ENCODE measurements at regions not wholly inside any gene's neighbourhood (a gene's known extent, or its start where the extent isn't known, plus 50 kb on each side); places are given as distances from the start of the nearest gene placed in this dataset.

GRCh38 chr5:81802020-81802419 lies 51.1 kb upstream of the SSBP2 start:
- Mint-ChIP-seq H3K36me3 (peaks cover 3 to 7% of the 10 kb centered on the region in 2 donors), H3K4me3 (no peak overlapping the region)

DNA sequence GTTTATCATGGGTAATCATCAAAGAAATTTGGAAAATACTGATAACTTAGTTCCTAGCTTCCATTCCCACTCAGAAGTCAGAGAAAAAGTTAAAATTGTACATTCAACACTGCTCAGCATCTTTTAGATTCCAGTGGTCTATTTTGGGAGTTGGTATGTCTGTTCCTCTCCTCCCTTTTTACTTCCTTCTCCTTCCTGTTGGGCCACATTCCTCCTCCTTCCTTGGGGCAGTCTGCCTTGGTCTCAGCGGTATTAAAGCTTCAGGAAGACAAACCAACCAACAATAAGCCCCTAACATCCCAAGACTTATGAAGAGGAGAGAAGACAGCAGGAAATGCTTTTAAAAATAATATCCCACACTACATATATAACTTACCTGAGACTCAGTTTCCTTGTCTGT lies 49.9 kb upstream of the SSBP2 start:
- ATAC-seq (replicated peaks) (no peak), DNase-seq (no peak)
- Mint-ChIP-seq H3K4me1 (peaks cover 8 to 14% of the 10 kb centered on the region in 2 donors), H3K27me3 (peaks cover 0 to 7% of the 10 kb centered on the region in 2 donors), H3K4me3 (no peak overlapping the region), H3K36me3 (peaks cover under 1 to 1% of the 10 kb centered on the region in 2 donors), H3K27ac (no peak overlapping the region), H3K9me3 (peaks cover under 1% of the 10 kb centered on the region in 2 donors)

More at GRCh38 chr5:81802020-81802419, 51.1 kb upstream of the SSBP2 start:
- Mint-ChIP-seq H3K27me3 (peaks cover 0 to 7% of the 10 kb centered on the region in 2 donors), H3K9me3 (peaks cover 6 to 13% of the 10 kb centered on the region in 2 donors), H3K4me1 (peaks cover 8 to 14% of the 10 kb centered on the region in 2 donors), H3K27ac (no peak overlapping the region)
- no peak for ATAC-seq (replicated peaks)
- no peak for DNase-seq
